Mesenchymal stem cell (in vitro differentiated cells and primary cell): ENCODE measurements at regions not wholly inside any gene's neighbourhood (a gene's known extent, or its start where the extent isn't known, plus 50 kb on each side); places are given as distances from the start of the nearest gene placed in this dataset.

Source experiments
- DNase-seq: peaks from one replicate; pipeline ENCODE4 v3.0.0-alpha.2; 2013
- H2AFZ ChIP-seq: one replicate; pipeline ENCODE4 v1.6.1; 2013; ENCODE audit warnings: low read depth, mild to moderate bottlenecking, control low read depth, inconsistent platforms, low read length, moderate library complexity
- H2AK5ac ChIP-seq: 2 replicates; pipeline ENCODE4 v1.6.1; 2013; ENCODE audit warnings: low read length, moderate library complexity, mild to moderate bottlenecking, inconsistent platforms; ENCODE audit not compliant: severe bottlenecking
- H2BK120ac ChIP-seq: one replicate; pipeline ENCODE4 v1.6.1; 2013; ENCODE audit warnings: low read depth, mild to moderate bottlenecking, inconsistent platforms, low read length, moderate library complexity
- H2BK12ac ChIP-seq, 2 experiments: one replicate each; pipeline ENCODE4 v1.6.1; 2013; ENCODE audit warnings: inconsistent platforms in 2 of 2, low read length in 2 of 2, mild to moderate bottlenecking in 2 of 2, moderate library complexity in 2 of 2, control low read depth in 1 of 2
- H2BK15ac ChIP-seq: one replicate; pipeline ENCODE4 v1.6.1; 2013; ENCODE audit warnings: mild to moderate bottlenecking, low read depth, inconsistent platforms; ENCODE audit not compliant: poor library complexity, severe bottlenecking
- H2BK5ac ChIP-seq: 2 replicates; pipeline ENCODE4 v1.6.1; 2013; ENCODE audit warnings: low read depth, mild to moderate bottlenecking, low read length, control low read depth, inconsistent platforms; ENCODE audit not compliant: poor library complexity, severe bottlenecking
- H3K14ac ChIP-seq, 2 experiments: one replicate each; pipeline ENCODE4 v1.6.1; 2013; ENCODE audit warnings: inconsistent platforms in 2 of 2, low read length in 2 of 2, control low read depth in 1 of 2, mild to moderate bottlenecking in 1 of 2, moderate library complexity in 1 of 2
- H3K18ac ChIP-seq, 2 experiments: one replicate each; pipeline ENCODE4 v1.6.1; 2013; ENCODE audit warnings: inconsistent platforms in 2 of 2, low read length in 2 of 2, control low read depth in 1 of 2, low read depth in 1 of 2, mild to moderate bottlenecking in 1 of 2
- H3K23ac ChIP-seq, 2 experiments: one replicate each; pipeline ENCODE4 v1.6.1; 2013; ENCODE audit warnings: inconsistent platforms in 2 of 2, low read length in 2 of 2, mild to moderate bottlenecking in 2 of 2, moderate library complexity in 2 of 2, control low read depth in 1 of 2
- H3K27ac ChIP-seq: 2 replicates; pipeline ENCODE4 v1.5.1; 2013; ENCODE audit warnings: mild to moderate bottlenecking, moderate library complexity, low read length, control low read depth, inconsistent platforms; ENCODE audit not compliant: poor library complexity, severe bottlenecking
- H3K27me3 ChIP-seq, 2 experiments: 2 replicates each; pipeline versions ENCODE4 v1.6.1 to v1.7.0; 2013; ENCODE audit warnings: low read length in 2 of 2, mild to moderate bottlenecking in 2 of 2, moderate library complexity in 2 of 2, control low read depth in 1 of 2, inconsistent platforms in 1 of 2; ENCODE audit not compliant: control insufficient read depth in 1 of 2, insufficient read depth in 1 of 2
- H3K36me3 ChIP-seq, 2 experiments: 2 replicates each; pipeline versions ENCODE4 v1.6.1 to v1.7.0; 2013; ENCODE audit warnings: low read length in 2 of 2, control low read depth in 1 of 2, inconsistent platforms in 1 of 2, low read depth in 1 of 2, mild to moderate bottlenecking in 1 of 2; ENCODE audit not compliant: insufficient read depth in 2 of 2, control insufficient read depth in 1 of 2
- H3K4ac ChIP-seq, 2 experiments: one replicate each; pipeline ENCODE4 v1.6.1; 2013; ENCODE audit warnings: inconsistent platforms in 2 of 2, low read length in 2 of 2, mild to moderate bottlenecking in 2 of 2, moderate library complexity in 2 of 2, control low read depth in 1 of 2, low read depth in 1 of 2
- H3K4me1 ChIP-seq: 2 replicates; pipeline ENCODE4 v1.6.1; 2013; ENCODE audit warnings: low read depth, low read length, control low read depth; ENCODE audit not compliant: control insufficient read depth, insufficient read depth
- H3K4me2 ChIP-seq: 2 replicates; pipeline ENCODE4 v1.6.1; 2013; ENCODE audit warnings: low read length, mild to moderate bottlenecking, inconsistent platforms; ENCODE audit not compliant: poor library complexity, severe bottlenecking
- H3K4me3 ChIP-seq, 2 experiments: 2 replicates each; pipeline versions ENCODE4 v1.5.1 to v1.7.0; 2013; ENCODE audit warnings: low read length in 2 of 2, mild to moderate bottlenecking in 2 of 2, control low read depth in 1 of 2, low read depth in 1 of 2; ENCODE audit not compliant: insufficient read depth in 1 of 2
- H3K79me1 ChIP-seq: replicated peaks from 2 replicates; pipeline ENCODE4 v1.6.1; 2013; ENCODE audit warnings: mild to moderate bottlenecking, control low read depth, low read length, inconsistent platforms; ENCODE audit not compliant: poor library complexity, severe bottlenecking
- H3K9ac ChIP-seq: 2 replicates; pipeline ENCODE4 v1.7.0; 2013; ENCODE audit warnings: mild to moderate bottlenecking, low read length, moderate library complexity
- H3K9me3 ChIP-seq: 2 replicates; pipeline ENCODE4 v1.7.0; 2013; ENCODE audit warnings: mild to moderate bottlenecking, low read length; ENCODE audit not compliant: control insufficient read depth
- H4K8ac ChIP-seq: one replicate; pipeline ENCODE4 v1.6.1; 2013; ENCODE audit warnings: inconsistent platforms, mild to moderate bottlenecking, low read length, moderate library complexity
- H4K91ac ChIP-seq: one replicate; pipeline ENCODE4 v1.6.1; 2013; ENCODE audit warnings: mild to moderate bottlenecking, low read length, inconsistent platforms
- WGBS: methylation state at CpG from one replicate; pipeline ENCODE4 v1.1.7; 2013; ENCODE audit warnings: mixed read lengths; 5-methylcytosine and 5-hydroxymethylcytosine counted together

DNA sequence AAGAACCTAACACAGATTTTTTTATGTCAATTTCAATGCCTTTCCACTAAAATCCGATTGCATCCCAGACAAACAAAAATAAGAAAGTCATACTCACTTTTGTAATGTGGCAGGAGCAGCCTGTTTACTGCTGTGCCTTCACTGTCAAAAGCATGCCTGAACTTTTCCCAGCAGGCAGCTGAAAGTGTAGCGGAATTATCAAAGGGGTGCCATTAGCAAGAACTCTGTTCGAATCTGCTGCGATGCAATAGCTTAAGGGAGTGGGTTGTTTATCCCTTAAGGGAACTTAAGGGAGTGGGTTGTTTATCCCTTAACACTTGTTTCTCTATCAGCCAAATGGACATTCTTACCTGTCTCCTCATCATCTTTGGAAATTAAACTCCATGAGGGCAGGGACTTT, 243.5 kb downstream of the PAX3 start:
- Histone ChIP-seq H3K23ac (no peak overlapping the region), H3K79me1 (no peaks in the 10 kb centered on the region), H3K4me2 (no peak overlapping the region), H3K4me1 (no peaks in the 10 kb centered on the region), H3K9me3 (no peaks in the 10 kb centered on the region), H2AFZ (no peak overlapping the region), H3K9ac (no peak overlapping the region), H3K4me3 (no peak overlapping the region), H2BK15ac (no peak overlapping the region), H2BK120ac (no peak overlapping the region), H3K4ac (no peak overlapping the region), H3K27me3 (peaks cover 51 to 81% of the 10 kb centered on the region in 2 experiments), H4K8ac (no peak overlapping the region), H3K14ac (no peak overlapping the region), H4K91ac (no peak overlapping the region), H3K27ac (no peak overlapping the region), H2AK5ac (no peak overlapping the region), H3K18ac (no peak overlapping the region), H2BK12ac (no peak overlapping the region), H3K36me3 (no peaks in the 10 kb centered on the region), H2BK5ac (no peak overlapping the region)
- DNase-seq: no peak
- 23% methylated on average over 4 of the region's 4 CpGs for WGBS

DNA sequence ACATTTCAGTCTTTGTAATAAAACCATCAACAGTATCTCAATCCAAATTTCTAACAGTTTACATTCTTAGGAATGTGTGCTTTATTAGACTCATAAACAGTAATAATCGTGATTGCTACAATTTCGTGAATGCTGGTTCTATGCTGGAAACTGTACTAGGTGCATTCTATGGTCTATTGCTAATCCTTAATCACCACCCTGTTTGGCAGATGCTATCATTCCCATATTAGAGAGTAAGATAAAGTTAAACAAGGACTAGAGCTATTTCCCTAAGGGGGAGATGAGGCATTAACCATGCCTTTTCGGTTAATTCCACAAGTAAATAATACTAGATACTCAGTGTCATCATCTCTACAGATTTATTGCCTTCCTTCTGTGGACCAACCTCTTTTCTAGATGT, 244.0 kb downstream of the PAX3 start:
- H2AFZ ChIP-seq: no peak overlapping the region
- H3K27ac ChIP-seq: no peak overlapping the region
- no peak overlapping the region for H2BK5ac ChIP-seq
- H3K9me3 ChIP-seq: no peaks in the 10 kb centered on the region
- H4K8ac ChIP-seq: no peak overlapping the region
- no peak overlapping the region for H3K9ac ChIP-seq
- H3K4me1 ChIP-seq: no peaks in the 10 kb centered on the region
- no peak overlapping the region for H2AK5ac ChIP-seq
- no peak overlapping the region for H3K4me3 ChIP-seq
- H3K4me2 ChIP-seq: no peak overlapping the region
- no peak overlapping the region for H3K4ac ChIP-seq
- no peak overlapping the region for H2BK12ac ChIP-seq
- H3K14ac ChIP-seq: no peak overlapping the region
- no peak for DNase-seq
- no peak overlapping the region for H3K18ac ChIP-seq
- peaks cover 50 to 81% of the 10 kb centered on the region in 2 experiments for H3K27me3 ChIP-seq
- H4K91ac ChIP-seq: no peak overlapping the region
- WGBS: 67% methylated on average over 1 of the region's 3 CpGs
- H3K79me1 ChIP-seq: no peaks in the 10 kb centered on the region
- H2BK120ac ChIP-seq: no peak overlapping the region
- H3K36me3 ChIP-seq: no peaks in the 10 kb centered on the region
- no peak overlapping the region for H3K23ac ChIP-seq
- no peak overlapping the region for H2BK15ac ChIP-seq

DNA sequence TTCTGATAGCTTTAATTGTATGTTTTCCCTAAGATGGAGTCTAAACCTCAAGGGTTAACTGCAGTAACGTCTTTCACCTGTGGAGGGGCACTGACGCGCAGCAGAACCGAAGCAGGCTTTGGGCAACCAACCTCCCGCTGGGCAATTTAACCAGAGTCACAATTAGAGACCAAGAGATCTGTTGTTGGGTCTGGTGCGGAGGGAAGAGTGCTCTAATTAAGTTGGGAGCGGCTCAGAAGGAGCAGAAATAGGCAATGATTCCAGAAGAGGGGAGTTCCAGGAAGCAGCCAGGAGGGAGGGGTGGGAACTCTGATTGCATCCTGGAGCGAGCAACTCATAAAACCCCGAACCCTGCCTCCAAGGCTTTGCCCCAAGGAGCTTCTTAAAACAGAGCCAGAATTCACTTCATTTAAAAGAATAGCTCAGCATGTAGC, 245.8 kb downstream of the PAX3 start:
- Histone ChIP-seq H2BK120ac (no peak overlapping the region), H2BK15ac (no peak overlapping the region), H3K9ac (no peak overlapping the region), H2AK5ac (no peak overlapping the region), H2AFZ (no peak overlapping the region), H3K18ac (no peak overlapping the region), H3K4ac (no peak overlapping the region), H3K23ac (no peak overlapping the region), H3K14ac (no peak overlapping the region), H2BK12ac (no peak overlapping the region), H3K36me3 (no peaks in the 10 kb centered on the region), H4K91ac (no peak overlapping the region), H2BK5ac (no peak overlapping the region), H4K8ac (no peak overlapping the region), H3K4me3 (no peak overlapping the region), H3K79me1 (no peaks in the 10 kb centered on the region), H3K4me2 (no peak overlapping the region), H3K27ac (no peak overlapping the region), H3K4me1 (no peaks in the 10 kb centered on the region), H3K9me3 (no peaks in the 10 kb centered on the region), H3K27me3 (peaks cover 45 to 83% of the 10 kb centered on the region in 2 experiments)
- WGBS: 3% methylated on average over 9 of the region's 9 CpGs
- DNase-seq: no peak

DNA sequence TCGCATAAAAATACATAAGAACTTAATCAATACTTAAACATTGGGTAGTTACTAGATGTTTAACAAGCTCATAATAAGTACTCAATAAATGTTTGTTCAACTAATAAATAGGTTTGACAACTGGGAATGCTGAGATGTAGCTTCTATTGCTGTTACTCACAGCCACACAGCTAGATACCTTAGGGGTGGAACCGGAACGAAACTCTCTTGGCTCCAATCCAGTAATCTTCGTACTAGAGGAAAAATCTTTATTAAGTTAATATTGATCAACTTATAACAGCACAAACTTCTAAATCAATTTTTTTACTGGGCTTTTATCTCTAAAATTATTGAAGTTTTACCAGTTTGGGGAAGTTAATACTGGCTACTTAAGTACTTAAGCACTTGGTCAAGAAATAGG, 247.8 kb downstream of the PAX3 start:
- Histone ChIP-seq H3K27me3 (peaks cover 47 to 83% of the 10 kb centered on the region in 2 experiments), H3K4me1 (no peaks in the 10 kb centered on the region), H3K79me1 (no peaks in the 10 kb centered on the region), H3K36me3 (no peaks in the 10 kb centered on the region), H2BK5ac (no peak overlapping the region), H3K27ac (no peak overlapping the region), H3K23ac (no peak overlapping the region), H3K14ac (no peak overlapping the region), H2BK120ac (no peak overlapping the region), H4K91ac (no peak overlapping the region), H2BK15ac (no peak overlapping the region), H2BK12ac (no peak overlapping the region), H3K4ac (no peak overlapping the region), H3K9me3 (no peaks in the 10 kb centered on the region), H2AK5ac (no peak overlapping the region), H3K18ac (no peak overlapping the region), H3K4me3 (no peak overlapping the region), H3K9ac (no peak overlapping the region), H3K4me2 (no peak overlapping the region), H2AFZ (no peak overlapping the region), H4K8ac (no peak overlapping the region)
- DNase-seq: no peak
- WGBS: no CpG with 5 or more reads among the region's 4 CpGs
